ENCODE measurements at regions not wholly inside any gene's neighbourhood (a gene's known extent, or its start where the extent isn't known, plus 50 kb on each side); places are given as distances from the start of the nearest gene placed in this dataset.
"Not testable (repeated sequence)": the region's sequence is repeated elsewhere in the genome, so short reads cannot be mapped to it uniquely, and the experiment has no call there.

GRCh38 chr20:6662309-6662708 is 105.2 kb upstream of the BMP2 start:
- no peak for TF ChIP-seq POLR2AphosphoS5 (IDR thresholded peaks at IDR 0.05)
- TF ChIP-seq, protein P1, sequence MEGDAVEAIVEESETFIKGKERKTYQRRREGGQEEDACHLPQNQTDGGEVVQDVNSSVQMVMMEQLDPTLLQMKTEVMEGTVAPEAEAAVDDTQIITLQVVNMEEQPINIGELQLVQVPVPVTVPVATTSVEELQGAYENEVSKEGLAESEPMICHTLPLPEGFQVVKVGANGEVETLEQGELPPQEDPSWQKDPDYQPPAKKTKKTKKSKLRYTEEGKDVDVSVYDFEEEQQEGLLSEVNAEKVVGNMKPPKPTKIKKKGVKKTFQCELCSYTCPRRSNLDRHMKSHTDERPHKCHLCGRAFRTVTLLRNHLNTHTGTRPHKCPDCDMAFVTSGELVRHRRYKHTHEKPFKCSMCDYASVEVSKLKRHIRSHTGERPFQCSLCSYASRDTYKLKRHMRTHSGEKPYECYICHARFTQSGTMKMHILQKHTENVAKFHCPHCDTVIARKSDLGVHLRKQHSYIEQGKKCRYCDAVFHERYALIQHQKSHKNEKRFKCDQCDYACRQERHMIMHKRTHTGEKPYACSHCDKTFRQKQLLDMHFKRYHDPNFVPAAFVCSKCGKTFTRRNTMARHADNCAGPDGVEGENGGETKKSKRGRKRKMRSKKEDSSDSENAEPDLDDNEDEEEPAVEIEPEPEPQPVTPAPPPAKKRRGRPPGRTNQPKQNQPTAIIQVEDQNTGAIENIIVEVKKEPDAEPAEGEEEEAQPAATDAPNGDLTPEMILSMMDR (IDR thresholded peaks at IDR 0.05) = no peak

DNA sequence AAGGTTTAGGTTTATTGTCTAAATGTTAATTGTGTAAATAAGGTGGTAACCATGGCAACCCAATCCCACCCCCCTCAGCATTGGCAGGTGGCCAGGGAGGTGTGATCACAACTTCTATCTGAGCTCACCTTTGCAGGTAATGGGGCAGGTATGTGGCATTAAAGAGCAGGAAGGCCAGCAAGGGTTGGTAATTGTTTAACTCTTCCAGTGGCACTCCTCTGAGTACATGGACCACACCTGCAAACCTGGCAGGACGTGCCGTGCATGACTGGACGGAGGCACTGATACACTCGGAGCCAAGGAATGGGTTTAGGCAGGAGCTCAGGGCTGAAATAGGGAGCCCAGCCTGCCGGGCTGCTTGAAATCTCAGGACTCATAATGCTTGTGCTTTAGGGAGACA is 107.0 kb upstream of the BMP2 start:
- Histone ChIP-seq H3K9me3 (no peaks in the 10 kb centered on the region), H3K36me3 (no peaks in the 10 kb centered on the region), H3K4me1 (no peaks in the 10 kb centered on the region), H3K27me3 (no peaks in the 10 kb centered on the region), H3K27ac (no peak overlapping the region), H3K4me3 (no peak overlapping the region)
- no peak for TF ChIP-seq POLR2A (IDR thresholded peaks at IDR 0.05)
- TF ChIP-seq POLR2AphosphoS5 (IDR thresholded peaks at IDR 0.05) = no peak
- TF ChIP-seq, protein P1 (IDR thresholded peaks at IDR 0.05) = no peak
- no peak for DNase-seq (ENCODE audit: low spot score in 2 of 2)
- intact Hi-C loops (cut with DNase I; ENCODE audit: low total_unique reads) = no loop called here

More at GRCh38 chr20:6662309-6662708, 105.2 kb upstream of the BMP2 start:
- intact Hi-C loops (cut with DNase I; ENCODE audit: low total_unique reads) = no loop called here
- Histone ChIP-seq H3K27me3 (no peaks in the 10 kb centered on the region), H3K9me3 (no peaks in the 10 kb centered on the region), H3K4me3 (no peak overlapping the region), H3K4me1 (no peaks in the 10 kb centered on the region), H3K27ac (no peak overlapping the region), H3K36me3 (no peaks in the 10 kb centered on the region)
- no peak for DNase-seq (ENCODE audit: low spot score in 2 of 2)

DNA sequence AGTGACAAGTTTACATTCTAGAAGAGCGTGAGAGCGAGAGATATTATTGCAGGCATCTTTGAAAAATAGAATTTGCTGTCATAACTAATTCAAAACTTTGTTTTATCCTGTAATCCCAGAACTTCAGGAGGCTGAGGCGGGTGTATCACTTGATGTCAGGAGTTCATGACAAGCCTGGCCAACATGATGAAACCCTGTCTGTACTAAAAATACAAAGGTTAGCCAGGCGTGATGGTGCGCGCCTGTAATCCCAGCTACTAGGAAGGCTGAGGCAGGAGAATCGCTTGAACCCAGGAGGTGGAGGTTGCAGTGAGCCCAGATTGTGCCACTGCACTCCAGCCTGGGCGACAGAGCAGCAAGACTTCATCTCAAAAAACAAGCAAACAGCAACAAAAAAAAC is 108.6 kb upstream of the BMP2 start:
- H3K27ac ChIP-seq; H3K27me3 ChIP-seq; H3K4me3 ChIP-seq; H3K9me3 ChIP-seq; intact Hi-C loops (cut with DNase I; ENCODE audit: low total_unique reads); H3K4me1 ChIP-seq; DNase-seq (ENCODE audit: low spot score in 2 of 2); H3K36me3 ChIP-seq: not testable (repeated sequence)

- H3K27me3 ChIP-seq = no peaks in the 10 kb centered on the region
- DNase-seq (ENCODE audit: low spot score in 2 of 2) = no peak
- no peak overlapping the region for H3K4me3 ChIP-seq
- H3K27ac ChIP-seq = no peak overlapping the region
- no peaks in the 10 kb centered on the region for H3K36me3 ChIP-seq
- intact Hi-C loops (cut with DNase I; ENCODE audit: low total_unique reads) = no loop called here
- no peaks in the 10 kb centered on the region for H3K9me3 ChIP-seq
- H3K4me1 ChIP-seq = no peaks in the 10 kb centered on the region
- TF ChIP-seq POLR2AphosphoS5 (IDR thresholded peaks at IDR 0.05) (no peak), POLR2A (IDR thresholded peaks at IDR 0.05) (no peak)
- TF ChIP-seq, protein P1 (IDR thresholded peaks at IDR 0.05) = no peak
Observed at GRCh38 chr20:6657904-6658303, 109.6 kb upstream of the BMP2 start.

DNA sequence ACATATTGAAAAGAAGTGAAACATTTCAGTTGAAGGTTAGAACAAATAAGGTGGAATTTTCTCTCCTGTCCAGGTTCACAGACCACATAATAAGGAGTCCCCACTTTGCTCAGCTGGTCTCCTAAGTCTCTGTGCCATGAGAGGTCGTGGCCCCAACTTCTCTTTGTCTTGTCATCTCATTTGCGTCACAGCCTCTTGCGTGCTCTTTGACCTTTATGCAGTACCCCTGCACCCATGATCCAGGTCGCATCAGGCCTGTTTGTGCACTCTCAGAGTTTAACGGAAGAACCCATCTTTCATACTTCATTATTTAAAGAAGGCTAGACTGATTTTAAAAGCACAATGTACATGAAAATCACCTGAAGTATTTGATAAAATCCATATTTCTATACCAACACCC is 110.4 kb upstream of the BMP2 start:
- Histone ChIP-seq H3K4me1 (no peaks in the 10 kb centered on the region), H3K36me3 (no peaks in the 10 kb centered on the region), H3K9me3 (no peaks in the 10 kb centered on the region), H3K27ac (no peak overlapping the region), H3K27me3 (no peaks in the 10 kb centered on the region), H3K4me3 (no peak overlapping the region)
- TF ChIP-seq POLR2A (IDR thresholded peaks at IDR 0.05) (no peak), POLR2AphosphoS5 (IDR thresholded peaks at IDR 0.05) (no peak)
- TF ChIP-seq, protein P1 (IDR thresholded peaks at IDR 0.05) = no peak
- no peak for DNase-seq (ENCODE audit: low spot score in 2 of 2)
- intact Hi-C loops (cut with DNase I; ENCODE audit: low total_unique reads) = no loop called here

Data from breast epithelium (tissue), 4 donors.